ENCODE measurements at regions not wholly inside any gene's neighbourhood (a gene's known extent, or its start where the extent isn't known, plus 50 kb on each side); places are given as distances from the start of the nearest gene placed in this dataset.

DNA sequence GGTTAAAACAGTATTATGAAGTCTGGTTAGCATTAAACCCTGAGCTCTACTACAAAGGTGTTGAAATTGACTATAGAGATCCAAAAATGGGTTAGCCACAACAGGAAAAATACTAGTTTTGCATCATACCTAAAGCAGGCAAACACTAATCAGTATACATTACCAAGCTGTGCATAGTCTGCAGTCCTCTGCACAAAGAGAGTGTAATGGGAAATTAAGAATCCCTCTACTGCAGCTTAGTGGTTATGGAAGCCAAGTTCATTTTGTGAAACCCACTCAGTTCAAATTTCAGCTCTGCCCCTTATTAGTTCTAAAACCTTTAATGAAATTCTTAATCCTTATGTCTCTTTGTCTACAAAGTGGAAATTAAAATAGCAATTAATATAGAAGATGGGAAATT lies 192.1 kb downstream of the MBD2 start:
- H2AFZ ChIP-seq (ENCODE audit: low read length), result no peak overlapping the region
- no peak overlapping the region for H3K4me2 ChIP-seq (ENCODE audit: low read length)
- CTCF ChIA-PET, result no interaction called here
- no peak for TF ChIP-seq EZH2phosphoT487 (IDR thresholded peaks at IDR 0.05; ENCODE audit: borderline replicate concordance, low read length)
- TF ChIP-seq EZH2 (IDR thresholded peaks at IDR 0.05; ENCODE audit: low read length, unreplicated experiment), result no peak
- no peak for TF ChIP-seq CTCF (conservative IDR thresholded peaks at IDR 0.05; ENCODE audit: low read depth, low read length)
- H3K9me2 ChIP-seq (replicated peaks; ENCODE audit: low read length), result no peaks in the 10 kb centered on the region
- intact Hi-C loops (cut with micrococcal nuclease), result no loop called here
- no peak overlapping the region for H3K4me3 ChIP-seq (ENCODE audit: low read length)
- H3K36me3 ChIP-seq (ENCODE audit: low read depth, low read length), result no peaks in the 10 kb centered on the region
- H3K9me3 ChIP-seq (ENCODE audit: low read length), result no peaks in the 10 kb centered on the region
- POLR2A ChIA-PET (ENCODE audit: unreplicated experiment), result no interaction called here
- H3K79me2 ChIP-seq (ENCODE audit: low read length), result no peaks in the 10 kb centered on the region
- H3K4me1 ChIP-seq (ENCODE audit: insufficient read depth, low read length), result no peaks in the 10 kb centered on the region
- DNase-seq, result no peak
- no peaks in the 10 kb centered on the region for H3K27me3 ChIP-seq (ENCODE audit: low read length)
- no peak for ATAC-seq
- H4K20me1 ChIP-seq (ENCODE audit: low read length), result no peaks in the 10 kb centered on the region
- no TSS peak for BruUV-seq (replicated peaks)
- H3F3A ChIP-seq (ENCODE audit: low read length, unreplicated experiment), result no peaks in the 10 kb centered on the region
- no peak overlapping the region for H3K9ac ChIP-seq (ENCODE audit: low read length)
- H3K27ac ChIP-seq (ENCODE audit: low read length), result no peak overlapping the region

DNA sequence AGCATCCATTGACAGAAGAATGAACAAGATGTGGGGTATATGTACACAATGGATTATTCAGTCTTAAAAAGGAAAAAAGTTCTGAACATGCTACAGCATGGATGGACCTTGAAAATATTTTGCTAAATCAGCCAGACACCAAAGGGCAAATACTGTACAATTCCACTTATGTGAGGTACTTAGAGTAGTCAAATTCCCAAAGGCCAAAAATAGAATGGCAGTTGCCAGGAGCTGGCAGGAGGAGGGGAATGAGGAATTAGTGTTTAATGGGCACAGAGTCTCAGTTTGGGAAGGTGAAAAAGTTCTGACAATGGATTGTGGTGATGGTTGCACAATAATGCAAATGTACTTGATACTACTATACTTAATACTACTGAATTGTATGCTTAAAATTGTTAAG lies 193.2 kb downstream of the MBD2 start:
- no peaks in the 10 kb centered on the region for H3F3A ChIP-seq (ENCODE audit: low read length, unreplicated experiment)
- no peaks in the 10 kb centered on the region for H3K27me3 ChIP-seq (ENCODE audit: low read length)
- no peaks in the 10 kb centered on the region for H3K9me3 ChIP-seq (ENCODE audit: low read length)
- TF ChIP-seq CTCF (conservative IDR thresholded peaks at IDR 0.05; ENCODE audit: low read depth, low read length), result no peak
- no peak for TF ChIP-seq EZH2 (IDR thresholded peaks at IDR 0.05; ENCODE audit: low read length, unreplicated experiment)
- no peak for TF ChIP-seq EZH2phosphoT487 (IDR thresholded peaks at IDR 0.05; ENCODE audit: borderline replicate concordance, low read length)
- H4K20me1 ChIP-seq (ENCODE audit: low read length), result no peaks in the 10 kb centered on the region
- ATAC-seq (no peak), DNase-seq (no peak)
- no peak overlapping the region for H2AFZ ChIP-seq (ENCODE audit: low read length)
- H3K4me1 ChIP-seq (ENCODE audit: insufficient read depth, low read length), result no peaks in the 10 kb centered on the region
- no TSS peak for BruUV-seq (replicated peaks)
- H3K9ac ChIP-seq (ENCODE audit: low read length), result no peak overlapping the region
- H3K4me2 ChIP-seq (ENCODE audit: low read length), result no peak overlapping the region
- no peaks in the 10 kb centered on the region for H3K9me2 ChIP-seq (replicated peaks; ENCODE audit: low read length)
- ChIA-PET CTCF (no interaction called here), POLR2A (ENCODE audit: unreplicated experiment) (no interaction called here)
- no peak overlapping the region for H3K27ac ChIP-seq (ENCODE audit: low read length)
- intact Hi-C loops (cut with micrococcal nuclease), result no loop called here
- no peak overlapping the region for H3K4me3 ChIP-seq (ENCODE audit: low read length)
- H3K36me3 ChIP-seq (ENCODE audit: low read depth, low read length), result no peaks in the 10 kb centered on the region
- no peaks in the 10 kb centered on the region for H3K79me2 ChIP-seq (ENCODE audit: low read length)

DNA sequence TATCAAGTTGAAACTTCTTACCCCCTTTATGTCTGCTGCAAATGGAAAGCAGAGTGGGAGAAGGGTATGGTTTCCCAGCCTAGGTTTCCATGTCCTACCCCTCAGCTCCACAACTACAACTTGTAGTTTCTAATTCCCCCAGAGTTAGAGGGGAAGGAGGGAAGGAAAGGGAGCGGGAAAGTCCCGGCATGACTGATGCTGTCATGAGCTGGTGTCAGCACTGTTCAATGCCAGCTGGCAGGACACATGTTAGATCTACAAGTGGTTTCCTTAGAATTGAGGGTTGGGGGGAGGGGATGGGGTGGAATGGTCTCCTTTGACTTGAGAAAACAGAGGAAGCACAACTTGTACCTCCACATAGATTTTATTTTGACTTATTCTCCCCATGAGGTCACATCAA lies 194.0 kb downstream of the MBD2 start:
- peaks cover under 1% of the 10 kb centered on the region; the same call in 1 of the 2 replicates for H3K4me1 ChIP-seq (ENCODE audit: insufficient read depth, low read length)
- H4K20me1 ChIP-seq (ENCODE audit: low read length), result no peaks in the 10 kb centered on the region
- no peaks in the 10 kb centered on the region for H3K9me3 ChIP-seq (ENCODE audit: low read length)
- ChIA-PET CTCF (no interaction called here), POLR2A (ENCODE audit: unreplicated experiment) (no interaction called here)
- H3K27ac ChIP-seq (ENCODE audit: low read length), result no peak overlapping the region
- H3K9ac ChIP-seq (ENCODE audit: low read length), result no peak overlapping the region
- H3K36me3 ChIP-seq (ENCODE audit: low read depth, low read length), result no peaks in the 10 kb centered on the region
- no peaks in the 10 kb centered on the region for H3F3A ChIP-seq (ENCODE audit: low read length, unreplicated experiment)
- H3K4me2 ChIP-seq (ENCODE audit: low read length), result no peak overlapping the region
- H3K27me3 ChIP-seq (ENCODE audit: low read length), result no peaks in the 10 kb centered on the region
- DNase-seq, result no peak
- intact Hi-C loops (cut with micrococcal nuclease), result no loop called here
- TF ChIP-seq EZH2 (IDR thresholded peaks at IDR 0.05; ENCODE audit: low read length, unreplicated experiment) (no peak), CTCF (conservative IDR thresholded peaks at IDR 0.05; ENCODE audit: low read depth, low read length) (no peak), EZH2phosphoT487 (IDR thresholded peaks at IDR 0.05; ENCODE audit: borderline replicate concordance, low read length) (no peak)
- H3K79me2 ChIP-seq (ENCODE audit: low read length), result no peaks in the 10 kb centered on the region
- BruUV-seq (replicated peaks), result no TSS peak
- H3K4me3 ChIP-seq (ENCODE audit: low read length), result no peak overlapping the region
- ATAC-seq, result no peak
- H3K9me2 ChIP-seq (replicated peaks; ENCODE audit: low read length), result no peaks in the 10 kb centered on the region
- no peak overlapping the region for H2AFZ ChIP-seq (ENCODE audit: low read length)

Data from PC-3 (cell line).